HG02973 (cell line): ENCODE measurements at regions not wholly inside any gene's neighbourhood (a gene's known extent, or its start where the extent isn't known, plus 50 kb on each side); places are given as distances from the start of the nearest gene placed in this dataset.
"Not testable (repeated sequence)": the region's sequence is repeated elsewhere in the genome, so short reads cannot be mapped to it uniquely, and the experiment has no call there.

ENCODE experiments used
- ATAC-seq: cut with Tn5 transposase; IDR thresholded peaks from one replicate; pipeline ENCODE4 v1.9.1; 2021; ENCODE audit warnings: moderate library complexity; ENCODE audit not compliant: unreplicated experiment

- ATAC-seq, result no peak
Measured at GRCh38 chr16:26497896-26498295, 568.8 kb upstream of the C16orf82 start.

GRCh38 chr16:26500326-26500725 lies 566.4 kb upstream of the C16orf82 start:
- no peak for ATAC-seq

- no peak for ATAC-seq
Measured at GRCh38 chr16:26505496-26505895, 561.2 kb upstream of the C16orf82 start.

GRCh38 chr16:26508946-26509345 lies 557.8 kb upstream of the C16orf82 start:
- not testable (repeated sequence) for ATAC-seq

- ATAC-seq, result no peak
Measured at GRCh38 chr16:26510924-26511323, 555.8 kb upstream of the C16orf82 start.

- no peak for ATAC-seq
Measured at GRCh38 chr16:26511463-26511862, 555.3 kb upstream of the C16orf82 start.

- ATAC-seq, result no peak
Measured at GRCh38 chr16:26521626-26522025, 545.1 kb upstream of the C16orf82 start.

- ATAC-seq, result no peak
Measured at GRCh38 chr16:26524281-26524680, 542.4 kb upstream of the C16orf82 start.

- ATAC-seq, result no peak
Measured at GRCh38 chr16:26524846-26525245, 541.9 kb upstream of the C16orf82 start.

- ATAC-seq, result no peak
Measured at GRCh38 chr16:26525856-26526255, 540.9 kb upstream of the C16orf82 start.

GRCh38 chr16:26526633-26527032 lies 540.1 kb upstream of the C16orf82 start:
- ATAC-seq, result no peak

GRCh38 chr16:26530584-26531289 lies 536.0 kb upstream of the C16orf82 start:
- no peak for ATAC-seq

GRCh38 chr16:26531290-26531730 lies 535.4 kb upstream of the C16orf82 start:
- ATAC-seq, result no peak

- no peak for ATAC-seq
Measured at GRCh38 chr16:26532456-26532855, 534.3 kb upstream of the C16orf82 start.

GRCh38 chr16:26542198-26542597 lies 524.5 kb upstream of the C16orf82 start:
- no peak for ATAC-seq

- ATAC-seq, result no peak
Measured at GRCh38 chr16:26546573-26546972, 520.2 kb upstream of the C16orf82 start.

GRCh38 chr16:26547681-26548080 lies 519.0 kb upstream of the C16orf82 start:
- no peak for ATAC-seq

GRCh38 chr16:26550111-26550610 lies 516.6 kb upstream of the C16orf82 start:
- no peak for ATAC-seq

- ATAC-seq, result no peak
Measured at GRCh38 chr16:26554030-26554429, 512.7 kb upstream of the C16orf82 start.

- ATAC-seq, result no peak
Measured at GRCh38 chr16:26561303-26561702, 505.4 kb upstream of the C16orf82 start.

- ATAC-seq, result no peak
Measured at GRCh38 chr16:26563018-26563417, 503.7 kb upstream of the C16orf82 start.

GRCh38 chr16:26567356-26567755 lies 499.4 kb upstream of the C16orf82 start:
- ATAC-seq, result no peak

GRCh38 chr16:26569793-26570192 lies 496.9 kb upstream of the C16orf82 start:
- ATAC-seq, result no peak
